Activated CD4-positive, alpha-beta T cell treated with anti-CD3 and anti-CD28 coated beads, Interleukin-2, amount 10 ng/mL, durations not matched to agents 7 days and 5 days (primary cell): ENCODE measurements at regions not wholly inside any gene's neighbourhood (a gene's known extent, or its start where the extent isn't known, plus 50 kb on each side); places are given as distances from the start of the nearest gene placed in this dataset.
A peak's percentile ranks its signal among the peaks of the same experiment; 100 is the strongest.

Source experiments
- CTCF ChIA-PET: fragments of 350-600 bp; sonication (Branson Sonifier 250); formaldehyde crosslinking; loops from one replicate; lab custom pipeline; 2021; ENCODE audit warnings: antibody characterized with exemption; lab: Charles Lee
- POLR2A ChIA-PET: fragments of 350-600 bp; sonication (Branson Sonifier 250); formaldehyde crosslinking; loops from one replicate; lab custom pipeline; 2021; ENCODE audit warnings: antibody characterized with exemption; lab: Charles Lee
- DNase-seq: peaks from one replicate; pipeline ENCODE4 v3.0.0-alpha.2; 2020
- H3K27ac Mint-ChIP-seq: one replicate; pipeline ENCODE4 v1.8.0; 2021; ENCODE audit warnings: mild to moderate bottlenecking, moderate library complexity, mixed read lengths
- H3K27me3 Mint-ChIP-seq: one replicate; pipeline ENCODE4 v1.8.0; 2021; ENCODE audit warnings: mixed read lengths
- H3K36me3 Mint-ChIP-seq: one replicate; pipeline ENCODE4 v1.8.0; 2021; ENCODE audit warnings: low read depth, mixed read lengths
- H3K4me1 Mint-ChIP-seq: one replicate; pipeline ENCODE4 v1.8.0; 2021; ENCODE audit warnings: mixed read lengths
- H3K4me3 Mint-ChIP-seq: one replicate; pipeline ENCODE4 v1.8.0; 2021; ENCODE audit warnings: mild to moderate bottlenecking, moderate library complexity, mixed read lengths
- H3K9me3 Mint-ChIP-seq: one replicate; pipeline ENCODE4 v1.8.0; 2021; ENCODE audit warnings: mixed read lengths

DNA sequence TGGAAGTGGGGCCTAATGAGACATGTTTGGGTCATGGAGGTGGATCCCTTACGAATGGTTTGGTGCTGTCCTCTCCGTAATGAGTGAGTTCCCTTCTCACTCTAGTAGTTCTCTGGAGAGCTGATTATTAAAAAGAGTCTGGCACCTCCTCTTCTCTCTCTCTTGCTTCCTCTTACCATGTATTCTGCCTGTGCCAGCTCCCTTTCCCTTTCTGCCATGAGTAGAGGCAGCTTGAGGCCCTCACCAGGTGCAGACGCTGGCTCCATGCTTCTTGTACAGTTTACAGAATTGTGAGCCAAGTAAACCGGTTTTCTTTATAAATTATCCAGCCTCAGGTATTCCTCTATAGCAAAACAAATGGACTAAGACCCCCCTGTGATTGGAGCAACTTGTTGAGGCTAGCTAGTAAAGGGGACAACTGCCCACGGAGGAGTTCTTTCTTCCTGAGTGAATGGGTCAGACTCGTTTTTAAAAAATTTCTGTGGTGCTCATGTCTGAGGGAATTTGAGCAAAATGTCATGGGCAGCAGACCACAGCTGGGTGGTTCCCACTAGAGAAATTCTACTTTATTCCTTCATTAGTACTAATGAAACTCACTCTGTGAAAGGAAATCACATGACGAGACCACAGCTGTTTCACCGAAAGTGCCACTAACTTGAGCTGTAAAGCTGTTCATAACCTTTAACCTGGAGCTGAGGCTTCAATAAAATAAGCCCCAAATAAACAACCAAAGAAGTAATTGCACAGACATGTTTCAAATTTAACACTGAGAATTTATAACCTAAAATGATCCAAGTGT lies 210.0 kb downstream of the NFKBIZ start:
- no peak for DNase-seq
- POLR2A ChIA-PET = interaction anchor here (0.7 kb wide), 1 partner anchor 42 kb away, joined by 3 read pairs; no protein-coding TSS in a partner anchor
- CTCF ChIA-PET = interaction anchor here (0.5 to 2.1 kb wide), 2 partner anchors 22 to 124 kb away, joined by 3 to 5 read pairs; no protein-coding TSS in a partner anchor
- Mint-ChIP-seq H3K4me1 (peaks cover 33% of the 10 kb centered on the region), H3K36me3 (peaks cover 11% of the 10 kb centered on the region), H3K9me3 (peaks cover 6% of the 10 kb centered on the region), H3K27me3 (peaks cover 2% of the 10 kb centered on the region), H3K4me3 (no peak overlapping the region), H3K27ac (peak overlapping the region; percentile 7)

DNA sequence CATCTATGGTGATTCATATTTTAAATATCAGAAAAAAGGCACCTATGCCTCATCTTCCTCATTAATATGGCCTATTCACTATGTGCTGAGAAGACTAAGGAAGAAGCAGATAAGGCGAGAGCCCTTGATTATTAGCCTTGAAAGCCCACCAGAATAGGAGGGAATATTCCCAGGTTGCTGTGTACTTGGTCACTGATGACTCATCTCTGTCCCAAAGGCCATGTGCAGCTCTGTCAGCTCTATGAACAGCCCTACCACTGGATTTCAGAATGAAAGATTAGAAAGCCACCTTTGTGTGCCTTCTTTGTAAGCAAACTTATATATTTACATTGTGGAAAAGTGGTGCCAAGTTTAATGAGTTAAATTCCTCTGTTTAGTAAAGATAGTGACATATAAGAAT lies 211.5 kb downstream of the NFKBIZ start:
- Mint-ChIP-seq H3K4me1 (peaks cover 33% of the 10 kb centered on the region), H3K27ac (no peak overlapping the region), H3K9me3 (peaks cover 6% of the 10 kb centered on the region), H3K4me3 (no peak overlapping the region), H3K27me3 (peaks cover 2% of the 10 kb centered on the region), H3K36me3 (peaks cover 11% of the 10 kb centered on the region)
- ChIA-PET CTCF (interaction anchor here (0.6 to 2.1 kb wide), 2 partner anchors 23 to 73 kb away, joined by 3 to 5 read pairs; no protein-coding TSS in a partner anchor), POLR2A (no interaction called here)
- DNase-seq = no peak

DNA sequence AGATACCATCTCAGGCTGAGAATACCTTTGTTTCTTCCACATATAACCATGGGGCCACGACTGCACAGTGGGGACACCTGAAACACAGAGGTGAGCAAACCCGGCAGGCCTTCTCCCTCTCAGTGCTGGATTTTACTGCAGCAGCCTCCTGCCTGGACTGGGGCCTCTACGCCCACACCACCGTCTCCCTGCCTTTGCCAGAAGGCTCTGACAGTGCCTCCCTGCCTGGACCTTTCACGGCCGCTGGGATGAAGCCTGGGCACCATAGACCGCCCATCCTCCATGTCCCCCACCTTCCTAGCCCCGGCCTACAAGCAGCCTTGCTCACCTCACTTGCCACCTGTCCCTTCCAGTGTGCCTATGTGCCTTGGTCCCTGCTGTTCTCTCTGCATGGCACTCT lies 214.3 kb downstream of the NFKBIZ start:
- H3K9me3 Mint-ChIP-seq = peaks cover 3% of the 10 kb centered on the region
- no peaks in the 10 kb centered on the region for H3K27me3 Mint-ChIP-seq
- peaks cover 3% of the 10 kb centered on the region for H3K36me3 Mint-ChIP-seq
- ChIA-PET CTCF (no interaction called here), POLR2A (no interaction called here)
- no peak overlapping the region for H3K4me3 Mint-ChIP-seq
- no peak overlapping the region for H3K27ac Mint-ChIP-seq
- no peak for DNase-seq
- H3K4me1 Mint-ChIP-seq = peaks cover 16% of the 10 kb centered on the region

DNA sequence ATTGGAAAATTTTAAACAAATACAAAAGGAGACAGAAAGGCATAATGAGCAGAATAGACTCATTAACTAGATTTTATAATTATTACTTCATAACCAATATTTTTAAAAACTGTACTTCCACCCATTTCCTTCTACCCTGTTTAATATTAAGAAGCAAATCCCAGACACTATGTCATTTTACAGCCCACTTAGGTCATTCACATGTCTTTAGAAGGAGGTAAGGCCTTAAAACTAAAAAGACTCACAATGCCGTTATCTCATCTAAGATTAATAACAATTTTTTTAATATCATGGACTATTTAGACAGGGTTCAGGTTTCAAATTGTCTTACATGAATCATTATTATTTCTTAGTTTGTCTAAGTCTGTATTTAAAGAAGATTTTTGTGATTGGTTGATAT lies 217.2 kb downstream of the NFKBIZ start:
- POLR2A ChIA-PET = no interaction called here
- CTCF ChIA-PET = no interaction called here
- DNase-seq = no peak
- H3K27ac Mint-ChIP-seq = no peak overlapping the region
- H3K4me1 Mint-ChIP-seq = no peaks in the 10 kb centered on the region
- H3K4me3 Mint-ChIP-seq = no peak overlapping the region
- H3K27me3 Mint-ChIP-seq = no peaks in the 10 kb centered on the region
- no peaks in the 10 kb centered on the region for H3K36me3 Mint-ChIP-seq
- peaks cover 5% of the 10 kb centered on the region for H3K9me3 Mint-ChIP-seq

DNA sequence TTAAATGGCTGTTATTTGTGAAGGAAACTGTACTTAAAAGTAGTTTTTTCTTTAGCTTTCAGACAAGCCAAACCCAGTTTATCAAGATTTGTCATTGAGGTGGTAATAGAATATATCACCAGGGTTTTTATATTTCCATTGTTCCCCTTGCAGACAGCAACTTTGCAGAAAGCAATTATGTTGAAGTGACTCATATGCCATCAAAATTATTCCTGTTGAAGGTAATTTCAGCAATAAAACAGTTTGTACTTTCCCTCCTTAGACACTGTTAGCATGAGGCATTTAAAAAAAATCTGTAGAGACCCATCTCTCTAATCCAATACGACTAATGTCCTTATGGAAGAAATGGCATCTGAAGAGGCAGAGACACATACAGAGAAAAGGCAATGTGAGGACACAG lies 219.0 kb downstream of the NFKBIZ start:
- ChIA-PET CTCF (no interaction called here), POLR2A (no interaction called here)
- Mint-ChIP-seq H3K27me3 (no peaks in the 10 kb centered on the region), H3K4me1 (no peaks in the 10 kb centered on the region), H3K4me3 (no peak overlapping the region), H3K27ac (no peak overlapping the region), H3K9me3 (peaks cover 5% of the 10 kb centered on the region), H3K36me3 (no peaks in the 10 kb centered on the region)
- DNase-seq = no peak

DNA sequence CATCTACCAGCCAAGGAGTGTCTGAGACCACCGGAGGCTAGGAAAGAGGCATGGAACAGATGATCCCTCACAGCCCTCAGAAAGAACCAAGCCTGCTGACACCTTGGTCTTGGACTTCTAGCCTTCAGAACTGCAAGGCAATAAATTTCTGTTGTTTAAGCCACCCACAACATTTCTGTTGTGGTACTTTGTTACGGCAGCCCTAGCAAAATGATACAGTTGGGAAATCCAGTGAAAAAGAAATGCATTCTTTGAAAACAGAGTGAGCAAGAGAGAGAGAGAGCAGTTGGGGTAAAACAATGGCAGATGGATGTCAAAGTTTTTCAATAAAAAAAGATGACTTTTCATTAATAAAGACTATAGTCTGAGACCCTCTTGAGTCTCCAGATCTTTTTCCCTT lies 219.4 kb downstream of the NFKBIZ start:
- no peaks in the 10 kb centered on the region for H3K36me3 Mint-ChIP-seq
- no peaks in the 10 kb centered on the region for H3K27me3 Mint-ChIP-seq
- H3K4me3 Mint-ChIP-seq = no peak overlapping the region
- peaks cover 5% of the 10 kb centered on the region for H3K9me3 Mint-ChIP-seq
- no peak overlapping the region for H3K27ac Mint-ChIP-seq
- ChIA-PET POLR2A (interaction anchor here (0.6 kb wide), 1 partner anchor 195 kb away, joined by 3 read pairs; no protein-coding TSS in a partner anchor), CTCF (no interaction called here)
- no peaks in the 10 kb centered on the region for H3K4me1 Mint-ChIP-seq
- DNase-seq = no peak

DNA sequence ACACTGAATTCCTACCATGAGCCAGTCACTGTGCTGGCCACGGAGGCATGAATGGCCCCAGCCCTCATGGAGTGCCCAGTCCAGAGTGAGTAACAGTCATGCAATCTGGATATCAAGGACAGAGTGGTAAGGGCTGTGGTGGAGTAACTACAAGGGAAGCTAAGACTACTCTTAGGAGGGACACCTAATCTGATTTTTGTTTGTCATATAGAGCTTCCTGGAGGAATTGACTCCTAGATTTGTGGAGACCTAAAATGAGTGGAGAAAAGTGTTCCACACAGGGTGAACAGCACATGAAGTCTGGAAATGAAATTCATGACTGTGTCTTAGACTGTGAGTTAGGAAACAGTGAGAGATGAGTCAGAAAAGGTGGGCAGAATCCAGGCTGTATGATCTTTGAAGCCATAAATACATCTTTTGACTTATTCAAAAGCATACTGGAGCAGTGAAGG lies 219.9 kb downstream of the NFKBIZ start:
- Mint-ChIP-seq H3K4me1 (no peaks in the 10 kb centered on the region), H3K9me3 (peaks cover 5% of the 10 kb centered on the region), H3K27me3 (no peaks in the 10 kb centered on the region), H3K36me3 (no peaks in the 10 kb centered on the region), H3K4me3 (no peak overlapping the region), H3K27ac (no peak overlapping the region)
- POLR2A ChIA-PET = interaction anchor here (0.6 kb wide), 1 partner anchor 196 kb away, joined by 3 read pairs; no protein-coding TSS in a partner anchor
- CTCF ChIA-PET = no interaction called here
- no peak for DNase-seq

DNA sequence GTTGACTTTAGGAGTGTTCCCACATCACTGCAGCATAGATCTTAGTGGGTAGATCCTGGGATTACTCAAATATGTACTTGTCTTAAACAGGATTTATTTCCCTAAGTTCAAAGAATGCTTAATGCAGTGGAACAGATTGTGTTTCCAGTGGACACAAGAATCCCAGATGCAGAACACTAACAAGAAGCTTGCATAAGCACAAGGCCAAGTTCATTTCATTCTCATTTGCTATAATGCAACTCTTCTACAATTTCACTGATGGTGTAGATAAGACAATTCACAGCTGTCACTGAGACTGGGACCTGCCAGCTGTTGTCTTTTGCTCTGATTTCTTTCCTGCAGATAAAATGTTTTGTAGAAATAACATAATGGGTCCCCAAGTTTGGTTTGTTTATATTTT lies 225.6 kb downstream of the NFKBIZ start:
- Mint-ChIP-seq H3K9me3 (peaks cover 19% of the 10 kb centered on the region), H3K36me3 (peaks cover 5% of the 10 kb centered on the region), H3K4me3 (no peak overlapping the region), H3K27me3 (no peaks in the 10 kb centered on the region), H3K4me1 (peaks cover 16% of the 10 kb centered on the region), H3K27ac (no peak overlapping the region)
- CTCF ChIA-PET = no interaction called here
- POLR2A ChIA-PET = no interaction called here
- no peak for DNase-seq

DNA sequence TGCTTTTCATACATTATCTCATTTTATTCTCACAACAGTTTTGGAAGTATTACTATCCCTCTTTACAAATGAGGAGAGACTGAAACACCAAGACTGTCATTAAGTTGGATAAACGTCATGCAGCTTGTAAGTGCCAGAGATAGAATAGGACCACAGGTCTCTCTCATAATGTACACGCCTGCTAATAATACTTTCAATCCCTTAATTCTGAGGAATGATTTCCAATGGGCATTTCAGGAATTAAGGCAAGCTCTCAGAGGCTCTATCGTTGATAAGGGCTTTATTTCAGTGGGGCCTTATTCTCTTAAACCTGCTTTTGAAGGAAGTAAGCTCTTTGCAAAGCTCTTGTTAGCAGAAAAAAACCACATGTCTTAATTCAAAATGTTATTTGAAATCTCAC lies 229.1 kb downstream of the NFKBIZ start:
- no peak for DNase-seq
- H3K27me3 Mint-ChIP-seq = no peaks in the 10 kb centered on the region
- H3K4me1 Mint-ChIP-seq = peaks cover 24% of the 10 kb centered on the region
- peak overlapping the region; percentile 83 for H3K27ac Mint-ChIP-seq
- H3K9me3 Mint-ChIP-seq = peaks cover 17% of the 10 kb centered on the region
- CTCF ChIA-PET = no interaction called here
- H3K4me3 Mint-ChIP-seq = no peak overlapping the region
- H3K36me3 Mint-ChIP-seq = peaks cover 10% of the 10 kb centered on the region
- POLR2A ChIA-PET = interaction anchor here (0.7 kb wide), 1 partner anchor 242 kb away, joined by 4 read pairs; no protein-coding TSS in a partner anchor

DNA sequence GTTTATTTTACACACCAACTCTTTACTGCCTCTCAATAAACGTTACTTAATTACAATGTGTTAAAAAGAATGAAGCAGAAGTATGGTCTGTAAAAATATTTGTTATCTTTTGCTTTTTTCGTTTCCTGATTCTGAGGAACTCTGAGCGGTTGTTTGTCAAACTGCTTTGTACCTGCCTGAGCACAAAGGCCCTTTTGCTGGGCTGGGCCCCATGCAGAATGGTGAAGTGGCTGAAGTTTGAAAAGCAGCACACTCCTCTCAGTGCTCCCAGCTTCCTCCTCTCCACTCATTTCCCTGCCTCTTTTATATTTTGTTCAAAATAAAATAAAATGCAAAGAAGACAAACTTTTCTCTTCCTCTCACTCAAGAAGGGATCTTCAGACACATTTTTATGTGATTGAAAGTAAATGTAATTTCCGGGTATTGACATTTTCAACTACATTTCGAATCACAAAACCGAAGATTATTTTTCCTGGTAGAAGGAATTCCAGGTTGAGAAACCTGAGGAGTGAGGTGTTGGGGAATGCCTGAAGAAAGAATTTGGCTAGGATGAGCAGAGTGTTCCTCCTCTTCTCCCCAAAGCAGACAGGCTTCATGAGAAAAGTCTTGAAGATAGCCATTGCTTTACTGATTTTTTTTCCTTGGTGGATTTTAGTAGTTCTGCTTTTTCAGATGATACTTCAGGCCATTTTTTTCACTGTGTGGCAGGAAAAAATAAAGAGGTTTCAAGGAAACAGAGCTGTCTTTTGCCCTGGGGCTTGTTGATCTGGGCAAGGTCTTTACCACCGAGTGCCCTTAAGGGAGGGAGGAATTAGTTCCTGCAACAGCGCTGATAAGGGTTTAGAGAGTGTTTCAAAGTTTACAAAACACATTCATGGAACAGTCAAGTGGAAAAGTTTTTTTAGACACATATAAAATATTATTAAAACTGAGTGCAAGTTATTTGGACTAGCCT lies 229.8 kb downstream of the NFKBIZ start:
- Mint-ChIP-seq H3K9me3 (peaks cover 18% of the 10 kb centered on the region), H3K4me3 (peak overlapping the region; percentile 7), H3K36me3 (peaks cover 10% of the 10 kb centered on the region), H3K4me1 (peaks cover 24% of the 10 kb centered on the region), H3K27me3 (peaks cover under 1% of the 10 kb centered on the region), H3K27ac (peak overlapping the region; percentile 83)
- peak; percentile 19 for DNase-seq
- ChIA-PET CTCF (interaction anchor here (1.2 kb wide), 1 partner anchor 14 kb away, joined by 5 read pairs; no protein-coding TSS in a partner anchor), POLR2A (interaction anchor here (0.7 to 0.9 kb wide), 2 partner anchors 14 to 243 kb away, joined by 3 to 4 read pairs; no protein-coding TSS in a partner anchor)

DNA sequence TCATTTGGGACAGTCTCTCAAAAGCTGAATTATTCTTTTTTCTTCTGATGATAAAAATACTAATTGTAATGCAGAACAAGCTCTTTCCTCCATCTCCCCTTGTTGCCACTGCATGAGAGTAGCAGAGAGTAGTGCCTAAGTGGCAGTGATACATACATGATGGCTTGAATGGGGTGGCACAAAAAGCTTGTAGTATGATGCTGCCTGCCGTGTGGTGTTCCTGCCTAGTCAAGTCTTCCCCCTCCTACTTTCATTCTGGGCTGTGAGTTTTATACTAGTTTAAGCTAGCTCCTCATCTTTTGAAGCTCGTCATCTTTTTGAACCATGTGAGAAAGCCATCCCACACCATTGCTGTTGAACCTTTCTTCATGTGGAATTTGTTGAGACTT lies 230.5 kb downstream of the NFKBIZ start:
- Mint-ChIP-seq H3K4me1 (peaks cover 27% of the 10 kb centered on the region), H3K4me3 (no peak overlapping the region), H3K27me3 (peaks cover 2% of the 10 kb centered on the region), H3K27ac (no peak overlapping the region), H3K36me3 (peaks cover 10% of the 10 kb centered on the region), H3K9me3 (peaks cover 15% of the 10 kb centered on the region)
- no peak for DNase-seq
- ChIA-PET POLR2A (interaction anchor here (0.9 kb wide), 1 partner anchor 13 kb away, joined by 3 read pairs; no protein-coding TSS in a partner anchor), CTCF (interaction anchor here (0.6 to 1.2 kb wide), 2 partner anchors 14 to 40 kb away, joined by 5 read pairs; no protein-coding TSS in a partner anchor)

DNA sequence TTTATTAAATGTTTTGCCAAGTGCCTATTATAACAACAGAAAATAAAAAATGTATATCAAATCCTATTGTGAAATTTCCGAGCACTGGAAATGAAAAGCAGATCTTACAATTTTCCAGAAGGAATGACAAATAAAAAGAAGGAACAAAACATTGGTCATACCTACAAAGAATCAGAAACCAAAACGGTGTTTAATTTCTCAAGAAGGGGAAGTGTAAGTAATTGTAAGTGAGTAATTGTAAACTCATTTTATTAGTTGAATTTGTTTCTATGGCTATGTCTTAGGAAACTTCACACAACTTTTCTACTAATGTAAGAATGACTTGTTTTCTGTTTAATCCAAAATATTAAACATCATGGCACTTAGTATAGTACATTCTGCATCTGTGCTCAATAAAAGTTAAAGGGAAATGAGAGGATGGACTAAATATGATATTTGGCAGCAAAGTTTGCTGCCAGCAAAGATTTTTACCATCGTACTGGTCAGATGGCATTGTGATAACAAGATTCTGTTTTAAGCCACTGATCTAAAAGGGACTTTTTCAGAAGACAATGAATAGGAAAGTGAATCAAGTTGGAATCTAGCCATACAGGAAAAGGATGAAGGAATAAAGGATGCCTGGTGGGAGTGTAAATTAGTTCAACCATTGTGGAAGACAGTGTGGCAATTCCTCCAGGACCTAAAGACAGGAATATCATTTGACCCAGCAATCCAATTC lies 232.4 kb downstream of the NFKBIZ start:
- no peak for DNase-seq
- ChIA-PET POLR2A (no interaction called here), CTCF (interaction anchor here (1.0 kb wide), 1 partner anchor 94 kb away, joined by 4 read pairs; no protein-coding TSS in a partner anchor)
- Mint-ChIP-seq H3K27ac (no peak overlapping the region), H3K9me3 (peaks cover 10% of the 10 kb centered on the region), H3K4me1 (peaks cover 39% of the 10 kb centered on the region), H3K4me3 (no peak overlapping the region), H3K36me3 (peaks cover 10% of the 10 kb centered on the region), H3K27me3 (peaks cover 2% of the 10 kb centered on the region)
